Amniotic epithelial cell (primary cell): ENCODE measurements at regions not wholly inside any gene's neighbourhood (a gene's known extent, or its start where the extent isn't known, plus 50 kb on each side); places are given as distances from the start of the nearest gene placed in this dataset.
A peak's percentile ranks its signal among the peaks of the same experiment; 100 is the strongest.
"Not testable (repeated sequence)": the region's sequence is repeated elsewhere in the genome, so short reads cannot be mapped to it uniquely, and the experiment has no call there.

Source experiments
- DNase-seq: peaks from one replicate; pipeline ENCODE4 v3.0.0-alpha.2; 2010; ENCODE audit warnings: low read depth

DNA sequence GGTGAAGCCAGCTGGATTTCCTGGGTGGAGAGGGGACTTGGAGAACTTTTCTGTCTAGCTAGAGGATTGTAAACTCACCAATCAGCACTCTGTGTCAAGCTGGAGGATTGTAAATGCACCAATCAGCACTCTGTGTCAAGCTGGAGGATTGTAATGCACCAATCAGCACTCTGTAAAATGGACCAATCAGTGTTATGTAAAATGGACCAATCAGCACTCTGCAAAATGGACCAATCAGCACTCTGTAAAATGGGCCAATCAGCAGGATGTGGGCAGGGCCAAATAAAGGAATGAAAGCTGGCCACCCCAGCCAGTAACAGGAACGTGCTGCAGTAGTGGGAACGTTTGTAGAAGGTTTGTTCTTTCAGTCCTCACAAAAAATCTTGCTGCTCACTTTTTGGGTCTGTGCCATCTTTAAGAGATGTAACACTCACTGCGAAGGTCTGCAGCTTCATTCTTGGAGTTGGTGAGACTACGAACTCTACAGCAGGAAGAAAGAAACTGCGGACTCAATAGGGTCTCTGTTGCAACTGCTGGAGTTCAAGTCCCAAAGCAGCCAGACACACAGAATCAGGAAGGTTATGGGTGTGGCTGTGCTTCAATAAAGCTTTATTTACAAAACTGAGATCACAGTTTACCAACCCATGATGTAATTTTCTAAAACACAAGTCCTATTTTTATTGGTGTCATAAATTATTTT, 145.7 kb upstream of the ERCC6L2 start:
- no peak for DNase-seq

DNA sequence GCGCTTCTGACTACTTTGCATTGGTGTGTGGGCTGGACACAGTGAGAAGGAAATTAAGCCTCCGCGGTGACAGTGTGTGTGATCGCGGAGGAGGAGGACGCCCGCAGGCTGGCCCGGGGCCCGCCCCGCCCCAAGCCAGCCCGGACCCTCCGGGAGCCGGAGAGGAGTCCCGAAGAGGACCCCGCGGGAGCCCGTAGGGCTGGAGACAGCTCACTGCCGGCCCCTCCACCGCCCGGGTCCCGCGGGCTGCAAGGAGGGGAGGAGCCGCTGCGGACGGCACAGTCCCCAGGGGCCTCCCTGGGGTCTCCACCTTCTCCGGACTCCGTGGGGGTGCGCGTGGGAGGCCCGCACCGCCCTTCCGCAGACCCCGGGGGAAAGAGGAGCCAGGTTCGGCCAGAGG, 146.4 kb upstream of the ERCC6L2 start:
- no peak for DNase-seq

- DNase-seq: no peak
Measured at GRCh38 chr9:95727947-95728520, 147.5 kb upstream of the ERCC6L2 start.

GRCh38 chr9:95726756-95727155, 148.7 kb upstream of the ERCC6L2 start:
- DNase-seq: peak; percentile 44

DNA sequence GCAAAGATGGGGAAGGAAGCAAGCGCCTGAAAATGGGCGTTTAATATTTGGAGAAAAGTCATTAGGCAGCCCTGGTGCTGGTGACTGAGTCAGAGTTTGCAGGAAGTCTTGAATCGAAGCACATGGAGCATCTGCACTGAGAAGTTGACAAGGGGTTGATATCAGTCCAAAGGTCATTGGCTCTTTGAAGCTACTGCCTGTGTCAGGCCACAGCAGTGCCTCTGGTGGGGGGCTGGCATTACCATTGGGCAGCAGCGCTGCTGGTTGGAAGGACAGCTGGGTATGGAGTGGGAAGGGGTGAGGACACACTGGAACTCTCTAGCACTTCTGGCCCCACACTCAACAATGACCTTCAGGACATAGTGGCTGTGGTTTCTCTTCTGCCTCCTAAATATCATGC, 150.4 kb upstream of the ERCC6L2 start:
- no peak for DNase-seq

DNA sequence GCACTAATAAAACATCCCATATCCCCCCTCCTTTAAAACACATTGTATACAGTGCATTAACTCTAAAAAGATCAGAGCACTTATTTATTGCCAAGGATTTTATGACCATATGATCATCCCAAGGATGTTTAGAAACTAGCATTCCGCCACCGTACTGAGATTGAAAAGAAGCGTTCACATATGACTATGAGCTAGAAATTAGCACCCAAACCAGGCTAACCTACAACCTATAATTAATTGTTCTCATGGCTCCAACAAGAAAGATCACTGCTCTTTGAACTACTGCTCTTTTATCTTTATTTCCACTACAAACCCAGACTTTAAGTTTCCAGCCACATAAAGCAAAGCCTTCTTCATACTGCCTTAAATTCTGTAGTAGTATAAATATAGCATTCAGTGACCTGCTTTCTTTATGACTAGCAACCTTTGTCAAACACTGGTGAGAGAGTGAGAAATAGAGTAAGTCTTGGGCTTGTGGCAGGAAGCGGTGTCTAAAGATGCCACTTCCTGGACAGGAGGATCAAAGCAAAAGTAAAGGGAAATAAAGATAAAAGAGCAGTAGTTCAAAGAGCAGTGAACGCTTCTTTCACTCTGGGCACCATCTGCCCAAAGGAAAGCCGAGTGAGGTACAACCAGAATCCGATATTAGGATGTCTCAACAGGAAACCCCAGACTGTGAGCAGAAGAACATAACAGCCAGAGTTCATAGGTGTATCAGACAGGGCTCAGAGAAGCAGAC, 151.1 kb upstream of the ERCC6L2 start:
- no peak for DNase-seq

DNA sequence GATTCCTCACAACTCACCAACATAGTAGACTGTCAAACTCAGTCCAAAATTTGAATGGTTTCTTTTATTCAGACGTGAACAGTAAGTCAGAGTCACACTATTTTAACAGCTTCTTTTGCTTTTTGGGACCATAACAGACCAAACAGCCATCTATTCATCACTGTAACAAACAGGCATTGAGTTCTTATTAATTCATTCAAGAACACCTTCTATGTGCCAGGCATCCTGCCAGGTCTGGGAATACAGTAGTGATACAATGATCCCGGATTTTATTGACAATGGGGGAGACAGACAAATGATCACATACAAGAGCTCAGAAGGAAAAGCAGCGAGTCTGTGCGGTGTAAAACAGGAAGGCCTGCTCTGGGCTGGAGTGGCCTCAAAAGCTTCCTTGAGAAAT, 153.3 kb upstream of the ERCC6L2 start:
- DNase-seq: no peak

DNA sequence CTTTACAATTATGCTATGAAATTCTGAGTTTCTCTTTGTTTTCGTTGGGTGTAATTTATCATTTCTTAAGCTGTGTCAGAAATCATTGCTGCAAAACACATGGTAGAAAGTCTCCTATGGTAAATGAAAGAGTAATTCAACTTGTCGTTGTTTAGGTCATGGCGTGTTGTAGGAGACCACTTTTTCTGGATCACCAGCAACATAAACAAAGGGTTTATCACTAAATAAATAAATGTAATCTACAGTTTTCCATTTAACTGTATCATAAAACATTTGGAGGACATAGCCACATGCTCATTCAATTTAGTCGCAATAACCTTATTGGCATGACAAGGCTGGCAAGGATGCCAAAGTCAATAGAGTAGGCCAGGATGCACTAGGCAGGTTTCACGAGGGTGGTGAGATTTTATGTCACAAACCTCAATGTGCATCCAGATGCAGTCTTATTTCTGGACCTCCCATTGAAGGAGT, 154.4 kb upstream of the ERCC6L2 start:
- DNase-seq: no peak

DNA sequence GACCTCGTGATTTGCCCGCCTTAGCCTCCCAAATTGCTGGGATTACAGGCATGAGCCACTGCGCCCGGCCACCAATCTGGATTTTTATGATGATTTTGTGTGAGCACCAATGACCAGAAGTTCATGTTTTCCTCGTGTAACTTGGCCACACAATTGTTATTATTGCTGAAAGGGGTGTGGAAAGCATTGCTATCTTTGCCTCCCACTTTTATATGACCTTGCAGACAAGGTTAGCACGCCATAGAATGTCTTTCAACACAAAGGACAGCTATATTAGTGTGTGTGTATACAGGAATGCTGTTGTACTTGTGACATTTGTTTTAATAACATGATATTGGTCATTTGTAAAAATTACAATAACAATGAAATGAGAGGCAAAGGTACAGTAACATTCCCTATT, 155.0 kb upstream of the ERCC6L2 start:
- DNase-seq: no peak

GRCh38 chr9:95719354-95719753, 156.1 kb upstream of the ERCC6L2 start:
- no peak for DNase-seq

- no peak for DNase-seq
Measured at GRCh38 chr9:95718263-95718662, 157.2 kb upstream of the ERCC6L2 start.

DNA sequence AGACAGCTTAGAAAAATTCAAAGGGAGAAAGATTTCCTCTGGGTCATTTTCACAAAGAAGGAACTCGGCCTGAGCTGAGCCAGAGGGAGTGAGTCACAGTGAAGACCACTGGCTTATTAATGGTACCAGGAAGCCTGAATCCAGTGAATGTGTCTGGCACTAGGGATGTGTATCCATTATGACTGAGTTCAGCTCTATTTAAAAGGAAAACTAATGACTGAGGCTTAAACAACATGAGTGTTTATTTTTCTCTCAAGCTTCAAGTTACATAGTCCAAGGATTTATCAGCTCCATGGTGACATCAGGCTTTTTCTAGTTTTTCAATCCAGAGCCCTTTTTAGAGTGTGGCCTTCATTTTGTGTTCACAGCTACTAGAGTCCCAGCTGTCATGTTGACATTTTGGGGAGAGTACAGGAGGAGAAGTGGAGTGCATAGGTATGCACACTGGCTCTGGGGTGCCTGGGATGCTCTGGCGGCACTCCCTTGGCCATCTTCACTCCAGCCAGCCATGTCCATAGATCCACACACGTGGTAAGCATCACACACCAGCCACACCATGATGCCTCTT, 159.5 kb upstream of the ERCC6L2 start:
- no peak for DNase-seq

DNA sequence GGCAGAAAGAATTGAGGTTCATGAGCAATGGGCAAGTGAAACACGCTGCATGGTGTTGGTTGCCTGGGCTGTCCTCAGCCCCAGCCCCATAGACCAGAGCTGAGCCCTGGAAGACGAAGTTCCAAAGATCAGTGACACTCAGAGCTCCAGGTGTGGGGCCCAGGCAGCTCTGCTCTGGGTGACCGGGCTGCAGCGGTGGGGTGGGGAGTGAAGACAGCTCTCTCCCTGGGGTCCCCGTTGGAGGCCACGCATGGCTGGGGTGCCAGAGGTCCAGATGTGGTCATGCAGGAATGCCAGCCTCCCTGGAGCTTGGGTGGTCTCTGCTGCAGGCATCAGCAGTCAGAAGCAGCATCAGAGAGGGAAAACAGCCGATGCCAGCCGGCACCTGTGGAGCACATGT, 165.0 kb upstream of the ERCC6L2 start:
- DNase-seq: no peak

DNA sequence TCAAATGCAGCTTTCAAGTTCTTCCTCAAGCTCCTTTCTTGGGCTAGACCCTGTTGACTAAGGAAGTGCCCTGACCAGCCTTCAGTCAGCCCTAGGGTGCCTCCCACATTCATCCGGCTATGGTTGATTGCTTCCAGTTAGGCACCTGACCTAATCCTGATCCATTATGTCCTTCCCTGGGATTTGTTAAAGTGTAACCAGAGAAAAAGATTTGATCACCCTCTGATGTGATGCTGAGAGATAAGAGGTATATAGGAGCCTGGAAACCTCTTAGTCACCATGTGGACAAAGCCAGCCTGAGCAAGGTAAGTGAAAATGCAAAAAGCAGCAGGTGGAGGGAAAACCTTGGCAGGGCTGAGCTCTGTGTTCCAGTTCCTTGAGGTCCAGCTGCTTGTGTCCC, 178.8 kb upstream of the ERCC6L2 start:
- DNase-seq: no peak

DNA sequence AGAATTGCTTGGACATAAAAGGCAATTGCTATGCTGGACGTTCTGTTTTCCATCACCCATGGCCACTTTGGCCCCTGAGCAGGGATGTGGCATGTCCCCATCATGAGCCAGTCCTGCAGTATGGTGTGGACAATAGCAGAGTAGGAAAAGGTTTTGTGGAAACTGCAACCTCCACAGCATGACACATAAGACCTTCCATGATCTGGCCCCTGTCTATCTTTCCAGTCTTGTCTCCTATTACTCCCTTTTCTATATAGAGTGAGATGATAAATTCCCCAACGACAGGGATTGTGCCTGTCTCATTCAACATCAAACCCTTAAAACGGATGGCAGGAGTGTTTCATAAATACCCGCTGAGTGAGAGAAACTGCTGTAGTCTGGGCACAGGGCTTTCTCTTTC, 174.7 kb upstream of the PTCH1 start:
- DNase-seq: no peak

DNA sequence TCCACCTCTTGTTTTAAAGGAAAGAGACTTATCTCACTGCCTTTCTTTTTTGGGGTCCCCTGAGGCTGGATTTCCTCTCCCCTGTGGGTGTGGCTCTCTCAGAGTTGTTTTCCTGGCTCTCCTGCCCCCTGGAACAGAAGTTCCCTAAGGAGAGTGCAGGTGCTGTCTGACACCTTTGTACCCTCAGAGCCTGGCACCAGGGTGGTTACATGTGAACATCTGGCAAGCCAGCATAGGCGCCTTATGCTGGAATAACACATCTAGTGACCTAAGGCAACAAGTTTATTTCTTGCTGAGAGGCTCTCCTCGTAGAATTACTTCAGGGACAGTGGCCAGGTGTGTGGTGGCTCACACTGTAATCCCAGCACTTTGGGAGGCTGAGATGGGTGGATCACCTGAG, 172.9 kb upstream of the PTCH1 start:
- no peak for DNase-seq

DNA sequence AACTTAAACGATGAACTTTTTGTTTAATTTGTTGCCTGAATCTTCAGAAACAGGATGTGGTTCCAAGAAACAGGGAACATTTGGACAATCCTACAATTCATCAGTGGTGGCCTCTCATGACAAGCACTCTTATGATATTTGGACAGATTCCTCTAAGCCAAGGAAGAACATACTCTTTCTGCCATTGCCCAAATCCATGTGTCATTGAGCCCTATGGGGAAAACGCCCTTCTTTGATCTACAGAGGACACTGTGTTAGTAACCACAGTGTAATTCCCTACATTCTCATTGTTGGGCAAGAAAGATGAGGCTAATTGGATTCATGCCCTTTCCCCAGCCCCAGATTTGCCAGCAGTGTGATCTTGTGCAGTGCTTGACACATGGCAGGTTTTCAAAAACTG, 167.7 kb upstream of the PTCH1 start:
- no peak for DNase-seq

DNA sequence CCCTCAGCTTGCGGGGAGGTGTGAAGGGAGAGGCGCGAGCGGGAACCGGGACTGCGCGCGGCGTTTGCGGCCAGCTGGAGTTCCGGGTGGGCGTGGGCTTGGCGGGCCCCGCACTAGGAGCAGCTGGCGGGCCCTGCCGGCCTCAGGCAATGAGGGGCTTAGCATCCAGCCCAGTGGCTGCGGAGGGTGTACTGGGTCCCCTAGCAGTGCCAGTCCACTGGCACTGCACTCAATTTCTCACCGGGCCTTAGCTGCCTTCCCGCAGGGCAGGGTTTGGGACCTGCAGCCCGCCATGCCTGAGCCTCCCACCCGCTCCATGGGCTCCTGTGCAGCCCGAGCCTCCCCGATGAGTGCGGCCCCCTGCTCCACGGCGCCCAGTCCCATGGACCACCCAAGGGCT, 163.5 kb upstream of the PTCH1 start:
- DNase-seq: not testable (repeated sequence)

DNA sequence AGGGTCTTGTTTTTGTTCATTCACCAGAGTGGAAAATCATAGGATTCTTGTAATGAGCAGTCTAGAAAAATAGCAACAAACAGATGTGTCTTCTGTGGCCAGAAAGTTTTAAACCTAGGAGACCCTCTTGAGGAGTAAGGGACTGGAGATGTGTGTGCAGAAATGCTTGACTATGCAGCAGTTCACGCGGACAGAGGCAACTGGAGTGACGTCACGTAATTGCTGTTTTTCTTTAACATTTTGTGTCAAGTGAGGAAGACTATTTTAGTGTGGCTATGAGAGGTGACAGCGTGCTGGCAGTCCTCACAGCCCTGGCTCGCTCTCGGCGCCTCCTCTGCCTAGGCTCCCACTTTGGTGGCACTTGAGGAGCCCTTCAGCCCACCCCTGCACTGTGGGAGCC, 163.1 kb upstream of the PTCH1 start:
- no peak for DNase-seq

- DNase-seq: no peak
Measured at GRCh38 chr9:95678759-95679158, 162.0 kb upstream of the PTCH1 start.

- DNase-seq: no peak
Measured at GRCh38 chr9:95670122-95670521, 153.4 kb upstream of the PTCH1 start.

DNA sequence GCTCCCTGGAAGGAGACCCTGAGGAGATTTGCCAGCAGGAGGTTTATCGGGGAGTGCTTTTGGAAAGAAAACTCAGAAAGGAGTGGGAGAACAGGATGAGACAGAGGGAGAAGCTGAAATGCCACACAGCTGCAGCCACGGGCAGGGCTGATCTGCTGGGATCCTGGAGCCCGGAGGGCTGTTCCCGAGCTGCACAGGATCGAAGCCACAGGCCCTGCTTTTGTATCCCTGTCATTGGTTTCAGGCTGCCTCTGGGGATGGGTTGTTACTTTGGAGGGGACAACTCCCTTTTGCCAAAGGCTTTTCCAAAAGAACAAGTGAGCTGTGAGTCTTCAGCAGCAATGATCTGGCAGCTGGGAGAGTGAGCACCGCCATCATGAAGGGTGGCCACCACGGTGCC, 152.5 kb upstream of the PTCH1 start:
- no peak for DNase-seq

- DNase-seq: no peak
Measured at GRCh38 chr9:95667789-95668188, 151.0 kb upstream of the PTCH1 start.
